ENCODE measurements at regions not wholly inside any gene's neighbourhood (a gene's known extent, or its start where the extent isn't known, plus 50 kb on each side); places are given as distances from the start of the nearest gene placed in this dataset.

DNA sequence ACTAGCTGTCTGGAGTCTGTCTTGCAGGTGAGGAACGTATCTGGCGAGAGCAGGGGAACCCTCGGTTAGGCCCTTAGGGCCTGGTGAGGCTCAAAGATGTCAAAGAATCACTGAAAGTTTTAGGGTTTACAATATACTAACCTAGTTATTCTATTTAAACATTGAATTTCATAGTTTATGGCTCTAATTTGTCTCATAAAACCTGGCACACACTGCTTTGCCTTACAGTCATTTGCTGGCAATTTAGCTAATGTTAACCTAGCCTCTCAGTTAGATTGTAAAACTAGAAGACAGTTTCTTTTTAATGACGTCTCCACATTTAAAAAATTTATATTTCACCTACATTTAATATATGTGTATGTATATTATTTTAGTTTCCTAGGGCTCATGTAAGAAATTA is 89.6 kb upstream of the DOCK10 start:
- H3T11ph ChIP-seq (ENCODE audit: low read length) = no peak overlapping the region
- no peaks in the 10 kb centered on the region for H3K27me3 Mint-ChIP-seq (ENCODE audit: low read depth)

More for the DNA sequence above, 89.6 kb upstream of the DOCK10 start:
- H2BK20ac ChIP-seq (ENCODE audit: low read depth, low read length, poor library complexity, severe bottlenecking) = no peak overlapping the region
- no peaks in the 10 kb centered on the region for H3K9me3 ChIP-seq (ENCODE audit: control insufficient read depth, low read depth, low read length)
- no peak overlapping the region for H3K18ac ChIP-seq (ENCODE audit: insufficient read length, low read depth, low read length)
- Mint-ChIP-seq H3K4me3 (no peak overlapping the region), H3K36me3 (ENCODE audit: insufficient read depth in 1 of 3, low read depth in 3 of 3) (peaks cover 0 to 4% (median 0%) of the 10 kb centered on the region in 3 experiments; a peak in 2 of 7 replicates), H3K27ac (peak overlapping the region in 1 of 3 experiments; percentile 65; a peak in 2 of 7 replicates), H3K9me3 (peaks cover 3 to 5% of the 10 kb centered on the region in 2 experiments; a peak in 3 of 5 replicates), H3K4me1 (no peaks in the 10 kb centered on the region)
- no peak overlapping the region for H2BK15ac ChIP-seq (ENCODE audit: low read depth, low read length)
- H2BK5ac ChIP-seq (ENCODE audit: insufficient read length, low read length) = no peak overlapping the region
- no peaks in the 10 kb centered on the region for H3K27me3 ChIP-seq (ENCODE audit: insufficient read depth, low read length)
- H3K23ac ChIP-seq (ENCODE audit: insufficient read length, low read depth, low read length) = no peak overlapping the region
- no peak overlapping the region for H4K91ac ChIP-seq (ENCODE audit: insufficient read length, low read depth, low read length)
- DNase-seq = no peak
- H2AK5ac ChIP-seq (ENCODE audit: insufficient read length, low read length) = no peak overlapping the region
- no peak overlapping the region for H2BK120ac ChIP-seq (ENCODE audit: low read depth, low read length, poor library complexity, severe bottlenecking)
- H3K23me2 ChIP-seq (ENCODE audit: insufficient read length, low read depth, low read length, poor library complexity, severe bottlenecking) = no peaks in the 10 kb centered on the region
- H3K79me2 ChIP-seq (ENCODE audit: insufficient read depth, low read length) = no peaks in the 10 kb centered on the region
- no peak overlapping the region for H4K8ac ChIP-seq (replicated peaks; ENCODE audit: insufficient read length, low read depth, low read length)
- H3K4ac ChIP-seq (ENCODE audit: low read depth, low read length) = no peak overlapping the region
- no peaks in the 10 kb centered on the region for H3K79me1 ChIP-seq (ENCODE audit: insufficient read depth, low read depth, low read length, poor library complexity, severe bottlenecking)
- no peak overlapping the region for H3K27ac ChIP-seq (ENCODE audit: insufficient read length, low read depth, low read length)
- H4K20me1 ChIP-seq (ENCODE audit: control insufficient read depth, insufficient read depth, insufficient read length) = no peaks in the 10 kb centered on the region
- no peak overlapping the region for H2AFZ ChIP-seq (ENCODE audit: low read length)
- H3K9ac ChIP-seq (ENCODE audit: extremely low read depth, insufficient read length, low read length) = no peak overlapping the region
- H3K14ac ChIP-seq (ENCODE audit: insufficient read depth, low read length) = no peak overlapping the region
- H3K4me2 ChIP-seq (ENCODE audit: insufficient read depth, insufficient read length, low read length) = no peak overlapping the region
- no peak overlapping the region for H3K56ac ChIP-seq (ENCODE audit: insufficient read length, low read depth, low read length)
- no peak overlapping the region for H4K5ac ChIP-seq (ENCODE audit: insufficient read length, low read depth, low read length)
- H3K4me1 ChIP-seq (ENCODE audit: insufficient read depth, low read length) = no peaks in the 10 kb centered on the region
- no peak overlapping the region for H2BK12ac ChIP-seq (ENCODE audit: insufficient read length, low read depth, low read length)
- no CpG with 5 or more reads among the region's 4 CpGs for WGBS (ENCODE audit: extremely low coverage, insufficient read length, low lambda C conversion rate)
- TF ChIP-seq, protein P1, sequence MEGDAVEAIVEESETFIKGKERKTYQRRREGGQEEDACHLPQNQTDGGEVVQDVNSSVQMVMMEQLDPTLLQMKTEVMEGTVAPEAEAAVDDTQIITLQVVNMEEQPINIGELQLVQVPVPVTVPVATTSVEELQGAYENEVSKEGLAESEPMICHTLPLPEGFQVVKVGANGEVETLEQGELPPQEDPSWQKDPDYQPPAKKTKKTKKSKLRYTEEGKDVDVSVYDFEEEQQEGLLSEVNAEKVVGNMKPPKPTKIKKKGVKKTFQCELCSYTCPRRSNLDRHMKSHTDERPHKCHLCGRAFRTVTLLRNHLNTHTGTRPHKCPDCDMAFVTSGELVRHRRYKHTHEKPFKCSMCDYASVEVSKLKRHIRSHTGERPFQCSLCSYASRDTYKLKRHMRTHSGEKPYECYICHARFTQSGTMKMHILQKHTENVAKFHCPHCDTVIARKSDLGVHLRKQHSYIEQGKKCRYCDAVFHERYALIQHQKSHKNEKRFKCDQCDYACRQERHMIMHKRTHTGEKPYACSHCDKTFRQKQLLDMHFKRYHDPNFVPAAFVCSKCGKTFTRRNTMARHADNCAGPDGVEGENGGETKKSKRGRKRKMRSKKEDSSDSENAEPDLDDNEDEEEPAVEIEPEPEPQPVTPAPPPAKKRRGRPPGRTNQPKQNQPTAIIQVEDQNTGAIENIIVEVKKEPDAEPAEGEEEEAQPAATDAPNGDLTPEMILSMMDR (conservative IDR thresholded peaks at IDR 0.05) = no peak
